Hepatocyte (in vitro differentiated cells): ENCODE measurements at regions not wholly inside any gene's neighbourhood (a gene's known extent, or its start where the extent isn't known, plus 50 kb on each side); places are given as distances from the start of the nearest gene placed in this dataset.

ENCODE experiments used
- DNase-seq: peaks from one replicate; pipeline ENCODE4 v3.0.0-alpha.2; 2016; ENCODE audit warnings: low spot score
- H2AFZ ChIP-seq: fragments of 200-600 bp; sonication (generic); 2 replicates; pipeline ENCODE4 v1.6.0; 2016; ENCODE audit warnings: antibody characterized with exemption, mild to moderate bottlenecking
- H3K27ac ChIP-seq: fragments of 200-600 bp; sonication (generic); 2 replicates; pipeline ENCODE4 v1.5.1; 2016; ENCODE audit warnings: mild to moderate bottlenecking
- H3K27me3 ChIP-seq: fragments of 200-600 bp; sonication (generic); 2 replicates; pipeline ENCODE4 v1.6.1; 2016
- H3K36me3 ChIP-seq: fragments of 200-600 bp; sonication (generic); replicated peaks from 2 replicates; pipeline ENCODE4 v1.5.1; 2016; ENCODE audit warnings: low read depth; ENCODE audit not compliant: insufficient read depth
- H3K4me1 ChIP-seq: fragments of 200-600 bp; sonication (generic); 2 replicates; pipeline ENCODE4 v1.5.1; 2016; ENCODE audit warnings: mild to moderate bottlenecking, moderate library complexity; ENCODE audit not compliant: insufficient read depth
- H3K4me2 ChIP-seq: fragments of 200-600 bp; sonication (generic); 2 replicates; pipeline ENCODE4 v1.6.0; 2016
- H3K4me3 ChIP-seq: fragments of 200-600 bp; sonication (generic); 2 replicates; pipeline ENCODE4 v1.5.1; 2016; ENCODE audit warnings: mild to moderate bottlenecking
- H3K79me2 ChIP-seq: fragments of 200-600 bp; sonication (generic); 2 replicates; pipeline ENCODE4 v1.6.0; 2017; ENCODE audit warnings: mild to moderate bottlenecking
- H3K9me2 ChIP-seq: fragments of 200-600 bp; sonication (generic); replicated peaks from 2 replicates; pipeline ENCODE4 v1.6.0; 2017; ENCODE audit warnings: mild to moderate bottlenecking; ENCODE audit not compliant: insufficient read depth
- H3K9me3 ChIP-seq: fragments of 200-600 bp; sonication (generic); 2 replicates; pipeline ENCODE4 v1.5.1; 2016; ENCODE audit warnings: low read depth, mild to moderate bottlenecking
- H4K20me1 ChIP-seq: fragments of 200-600 bp; sonication (generic); 2 replicates; pipeline ENCODE4 v1.6.0; 2016; ENCODE audit warnings: mild to moderate bottlenecking; ENCODE audit not compliant: insufficient read depth, poor library complexity, severe bottlenecking
- CTCF ChIP-seq: fragments of 200-600 bp; sonication (generic); IDR thresholded peaks from 2 replicates; pipeline ENCODE4 v1.5.1; 2016; ENCODE audit warnings: antibody characterized with exemption, mild to moderate bottlenecking; ENCODE audit not compliant: poor library complexity
- EZH2 ChIP-seq: fragments of 200-600 bp; sonication (generic); IDR thresholded peaks from 2 replicates; pipeline ENCODE4 v1.6.1; 2016; ENCODE audit warnings: antibody characterized with exemption, mild to moderate bottlenecking, borderline replicate concordance
- EZH2phosphoT487 ChIP-seq: fragments of 200-600 bp; sonication (generic); IDR thresholded peaks from one replicate; pipeline ENCODE4 v1.6.1; 2018; ENCODE audit warnings: antibody characterized with exemption, mild to moderate bottlenecking, low read depth, moderate library complexity; ENCODE audit not compliant: unreplicated experiment, severe bottlenecking
- WGBS: methylation state at CpG from one replicate; pipeline ENCODE4 v1.1.6; 2016; ENCODE audit warnings: low lambda C conversion rate; ENCODE audit errors: missing lambda C conversion rate; 5-methylcytosine and 5-hydroxymethylcytosine counted together

DNA sequence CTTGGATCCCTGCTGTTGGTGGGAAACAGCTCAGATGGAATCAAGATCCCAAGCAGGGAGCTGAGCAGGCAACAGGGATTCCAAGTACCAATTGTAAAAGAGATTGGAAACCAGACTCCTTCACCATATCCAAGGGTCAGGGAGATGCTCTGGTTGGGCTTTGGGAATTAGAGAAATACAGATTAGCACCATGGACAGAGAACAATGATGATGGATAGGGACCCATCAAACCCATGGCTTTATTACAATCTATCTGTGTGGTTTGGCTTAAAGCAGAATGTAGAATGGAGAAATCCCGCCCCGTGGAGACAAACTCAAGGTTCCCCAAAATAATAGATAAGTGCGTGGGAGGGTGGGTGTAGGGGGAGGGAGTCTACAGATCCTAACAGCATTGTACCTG lies 120.7 kb upstream of the CSF3R start:
- TF ChIP-seq CTCF (no peak), EZH2phosphoT487 (no peak)
- Histone ChIP-seq H4K20me1 (no peaks in the 10 kb centered on the region), H3K4me1 (no peaks in the 10 kb centered on the region), H3K4me3 (no peak overlapping the region), H3K79me2 (no peaks in the 10 kb centered on the region), H3K27ac (no peak overlapping the region), H3K27me3 (peaks cover 29% of the 10 kb centered on the region), H2AFZ (no peak overlapping the region), H3K4me2 (no peak overlapping the region), H3K9me2 (no peaks in the 10 kb centered on the region), H3K9me3 (no peaks in the 10 kb centered on the region), H3K36me3 (no peaks in the 10 kb centered on the region)
- DNase-seq: no peak
- 75% methylated on average over 3 of the region's 3 CpGs for WGBS

DNA sequence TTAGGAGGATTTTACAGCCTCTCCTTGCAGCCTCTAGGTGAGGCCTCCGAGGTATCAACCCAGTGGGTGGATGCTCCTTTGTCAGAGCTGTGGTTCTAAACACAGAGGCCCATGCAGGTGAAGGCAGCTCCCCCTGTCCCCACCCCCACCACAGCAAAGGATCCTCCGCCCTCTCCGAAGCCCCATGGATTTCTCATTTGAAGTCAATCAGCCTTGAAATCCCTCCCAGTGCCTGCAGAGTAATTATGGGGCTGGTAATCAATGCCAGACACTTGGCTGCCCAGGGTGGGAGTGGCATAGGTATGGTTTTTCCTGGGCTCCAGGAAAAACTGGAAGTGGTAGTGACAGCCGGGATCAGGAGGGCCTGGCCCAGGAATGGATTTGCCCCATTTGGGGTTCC lies 119.5 kb upstream of the CSF3R start:
- H3K9me2 ChIP-seq: no peaks in the 10 kb centered on the region
- H3K4me1 ChIP-seq: no peaks in the 10 kb centered on the region
- TF ChIP-seq EZH2phosphoT487 (no peak), EZH2 (no peak), CTCF (no peak)
- H3K36me3 ChIP-seq: no peaks in the 10 kb centered on the region
- H3K27ac ChIP-seq: no peak overlapping the region
- no peaks in the 10 kb centered on the region for H3K79me2 ChIP-seq
- DNase-seq: no peak
- H4K20me1 ChIP-seq: no peaks in the 10 kb centered on the region
- H3K4me3 ChIP-seq: no peak overlapping the region
- H2AFZ ChIP-seq: no peak overlapping the region
- H3K4me2 ChIP-seq: no peak overlapping the region
- no peaks in the 10 kb centered on the region for H3K9me3 ChIP-seq
- WGBS: 60% methylated on average over 4 of the region's 4 CpGs
- H3K27me3 ChIP-seq: peaks cover 37% of the 10 kb centered on the region

DNA sequence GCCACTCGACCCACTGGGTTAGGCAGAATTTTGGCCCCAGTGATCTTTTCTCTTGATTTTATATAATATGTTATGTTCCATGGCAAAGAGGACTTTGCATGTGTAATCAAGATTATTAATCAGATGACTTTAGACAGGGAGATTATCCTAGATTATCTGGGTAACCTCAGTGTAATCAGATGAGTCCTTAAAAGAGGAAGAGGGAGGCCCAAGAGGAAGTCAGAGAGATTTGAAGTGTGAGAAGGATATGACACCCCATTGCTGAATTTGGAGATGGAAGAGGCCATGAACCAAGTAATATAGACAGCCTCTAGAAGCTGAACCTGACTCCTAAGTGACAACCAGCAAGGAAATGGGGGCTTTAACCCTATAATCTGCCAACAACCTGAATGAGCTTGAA lies 117.1 kb upstream of the CSF3R start:
- Histone ChIP-seq H3K9me3 (no peaks in the 10 kb centered on the region), H3K79me2 (no peaks in the 10 kb centered on the region)

More for the DNA sequence above, 117.1 kb upstream of the CSF3R start:
- Histone ChIP-seq H3K9me2 (no peaks in the 10 kb centered on the region), H3K27ac (no peak overlapping the region), H4K20me1 (no peaks in the 10 kb centered on the region), H2AFZ (no peak overlapping the region), H3K4me3 (no peak overlapping the region), H3K36me3 (no peaks in the 10 kb centered on the region), H3K4me1 (no peaks in the 10 kb centered on the region), H3K4me2 (no peak overlapping the region), H3K27me3 (peaks cover 41% of the 10 kb centered on the region)
- no peak for TF ChIP-seq EZH2phosphoT487
- no peak for TF ChIP-seq CTCF
- no peak for TF ChIP-seq EZH2
- DNase-seq: no peak
- 79% methylated on average over 1 of the region's 1 CpG for WGBS
